ENCODE measurements at regions not wholly inside any gene's neighbourhood (a gene's known extent, or its start where the extent isn't known, plus 50 kb on each side); places are given as distances from the start of the nearest gene placed in this dataset.

DNA sequence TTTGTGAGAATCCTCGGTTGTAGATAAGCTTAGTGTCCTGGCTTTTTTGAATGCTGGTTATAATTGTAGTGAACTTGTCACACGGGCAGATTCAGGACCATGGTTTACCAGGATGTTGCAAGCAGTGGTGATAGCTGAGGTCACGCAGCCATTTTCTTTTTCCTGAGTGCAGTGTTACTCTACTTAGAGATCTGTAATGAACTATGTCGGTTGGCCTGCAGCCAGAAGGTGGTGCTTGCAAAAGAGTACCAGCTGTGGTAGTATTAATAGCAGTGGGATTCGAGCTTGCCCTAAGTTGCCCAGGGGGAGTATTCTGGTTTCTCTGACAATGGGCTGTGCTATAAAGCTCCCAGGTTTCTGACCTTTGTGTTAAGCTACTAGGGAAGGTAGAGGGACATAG is 368.9 kb downstream of the SLITRK2 start:
- TF ChIP-seq, protein P1, sequence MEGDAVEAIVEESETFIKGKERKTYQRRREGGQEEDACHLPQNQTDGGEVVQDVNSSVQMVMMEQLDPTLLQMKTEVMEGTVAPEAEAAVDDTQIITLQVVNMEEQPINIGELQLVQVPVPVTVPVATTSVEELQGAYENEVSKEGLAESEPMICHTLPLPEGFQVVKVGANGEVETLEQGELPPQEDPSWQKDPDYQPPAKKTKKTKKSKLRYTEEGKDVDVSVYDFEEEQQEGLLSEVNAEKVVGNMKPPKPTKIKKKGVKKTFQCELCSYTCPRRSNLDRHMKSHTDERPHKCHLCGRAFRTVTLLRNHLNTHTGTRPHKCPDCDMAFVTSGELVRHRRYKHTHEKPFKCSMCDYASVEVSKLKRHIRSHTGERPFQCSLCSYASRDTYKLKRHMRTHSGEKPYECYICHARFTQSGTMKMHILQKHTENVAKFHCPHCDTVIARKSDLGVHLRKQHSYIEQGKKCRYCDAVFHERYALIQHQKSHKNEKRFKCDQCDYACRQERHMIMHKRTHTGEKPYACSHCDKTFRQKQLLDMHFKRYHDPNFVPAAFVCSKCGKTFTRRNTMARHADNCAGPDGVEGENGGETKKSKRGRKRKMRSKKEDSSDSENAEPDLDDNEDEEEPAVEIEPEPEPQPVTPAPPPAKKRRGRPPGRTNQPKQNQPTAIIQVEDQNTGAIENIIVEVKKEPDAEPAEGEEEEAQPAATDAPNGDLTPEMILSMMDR (IDR thresholded peaks at IDR 0.05; ENCODE audit: low read length), result no peak
- no peak for TF ChIP-seq EZH2 (IDR thresholded peaks at IDR 0.05; ENCODE audit: borderline replicate concordance, low read length)

All from OCI-LY1 (cell line).